NCI-H446 treated with DMSO at 0.1 percent for 48 hours (cell line): ENCODE measurements at regions not wholly inside any gene's neighbourhood (a gene's known extent, or its start where the extent isn't known, plus 50 kb on each side); places are given as distances from the start of the nearest gene placed in this dataset.
"Not testable (repeated sequence)": the region's sequence is repeated elsewhere in the genome, so short reads cannot be mapped to it uniquely, and the experiment has no call there.

ENCODE experiments used
- DNase-seq: peaks from one replicate; lab custom pipeline; 2025; lab: John Stamatoyannopoulos, UW

DNA sequence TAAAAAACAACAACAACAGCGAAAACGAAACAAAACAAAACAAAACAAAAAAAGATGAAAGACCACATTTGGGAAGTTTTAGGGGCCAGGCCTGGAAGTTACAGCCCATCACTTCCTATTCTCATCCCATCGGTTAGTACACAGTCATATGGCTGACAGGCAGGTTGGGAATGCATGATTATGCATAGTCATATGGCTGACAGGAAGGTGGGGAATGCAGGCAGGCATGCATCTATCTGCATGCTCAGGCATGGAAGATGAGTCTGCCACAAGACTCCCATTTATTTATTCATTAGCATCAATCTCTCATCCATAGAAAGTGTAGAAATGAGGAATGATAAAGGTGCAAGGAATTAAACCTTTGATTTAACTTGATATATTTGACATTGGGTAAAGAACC, 325.3 kb upstream of the MEX3C start:
- no peak for DNase-seq

GRCh38 chr18:51523671-51524070, 326.2 kb upstream of the MEX3C start:
- no peak for DNase-seq

DNA sequence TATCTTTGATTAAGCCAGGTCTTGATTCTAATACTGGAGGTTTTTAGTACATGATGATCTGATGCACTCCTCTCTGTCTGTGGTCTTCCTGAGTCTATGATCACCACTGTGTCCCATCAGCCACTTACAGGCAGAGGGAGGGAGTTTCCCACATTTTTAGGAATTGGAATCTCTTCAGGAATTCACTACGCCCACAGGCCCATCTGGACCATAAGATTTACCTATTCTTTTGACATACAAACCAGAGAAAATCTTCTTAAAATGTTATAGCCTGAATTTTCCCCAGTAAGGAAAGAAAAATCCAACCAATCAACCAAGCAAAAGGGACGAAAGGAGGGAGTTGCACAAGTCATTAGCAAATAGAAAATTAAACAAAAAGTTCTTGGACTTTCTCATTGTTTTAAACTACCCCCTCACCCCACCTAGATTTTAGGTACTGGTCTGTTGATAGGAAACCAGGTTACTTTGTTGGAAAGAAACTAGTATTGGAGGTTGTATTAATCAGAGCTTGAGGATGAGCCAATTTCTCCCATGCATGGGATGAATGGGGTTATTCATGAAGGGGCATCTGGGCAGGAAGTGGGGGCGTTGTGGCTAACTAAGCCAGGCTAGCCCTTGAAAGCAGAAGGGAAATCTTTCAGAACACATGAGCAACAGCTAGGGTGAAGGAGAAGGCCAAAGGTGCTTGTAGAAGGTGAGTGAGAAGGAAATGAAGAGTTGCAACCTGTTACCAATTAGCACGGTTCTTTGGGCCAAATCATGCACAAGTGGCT, 328.2 kb upstream of the MEX3C start:
- no peak for DNase-seq

DNA sequence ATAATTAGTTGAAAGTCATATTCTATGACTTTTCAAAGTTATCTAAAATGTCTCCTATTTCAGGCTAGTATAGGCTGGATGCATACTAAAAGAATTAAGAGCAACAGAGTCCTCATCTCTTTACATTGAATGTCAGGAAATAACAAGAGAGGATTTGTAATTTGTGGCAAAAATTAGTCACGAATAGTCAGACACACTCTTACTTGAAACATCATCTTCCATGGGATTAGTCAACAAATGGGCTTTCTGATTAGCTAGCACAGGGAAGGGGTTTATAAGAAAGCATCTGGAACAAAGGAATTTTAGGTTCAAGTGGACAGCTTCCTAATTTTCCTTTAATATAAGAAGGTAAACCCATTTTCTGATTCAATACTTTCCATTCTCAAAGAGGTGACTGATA, 330.3 kb upstream of the MEX3C start:
- DNase-seq: no peak

DNA sequence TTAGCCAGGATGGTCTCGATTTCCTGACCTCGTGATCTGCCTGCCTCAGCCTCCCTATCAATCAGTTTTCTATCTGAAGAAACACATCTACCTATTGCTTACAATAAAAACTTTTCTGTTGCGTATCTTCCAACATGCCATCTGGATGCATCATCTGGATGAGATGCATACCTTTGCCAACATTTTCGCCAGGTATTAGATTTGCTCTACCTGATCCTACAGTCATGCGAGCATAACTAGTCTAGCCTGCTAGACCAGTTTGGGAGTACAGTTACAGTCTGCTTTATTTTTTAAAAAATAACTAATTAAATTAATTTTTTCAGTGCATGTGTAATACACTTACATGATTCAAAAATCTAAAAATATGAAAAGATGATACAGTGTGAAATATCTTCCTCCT, 334.0 kb upstream of the MEX3C start:
- no peak for DNase-seq

GRCh38 chr18:51537487-51537886, 340.0 kb upstream of the MEX3C start:
- DNase-seq: peak; percentile 44

DNA sequence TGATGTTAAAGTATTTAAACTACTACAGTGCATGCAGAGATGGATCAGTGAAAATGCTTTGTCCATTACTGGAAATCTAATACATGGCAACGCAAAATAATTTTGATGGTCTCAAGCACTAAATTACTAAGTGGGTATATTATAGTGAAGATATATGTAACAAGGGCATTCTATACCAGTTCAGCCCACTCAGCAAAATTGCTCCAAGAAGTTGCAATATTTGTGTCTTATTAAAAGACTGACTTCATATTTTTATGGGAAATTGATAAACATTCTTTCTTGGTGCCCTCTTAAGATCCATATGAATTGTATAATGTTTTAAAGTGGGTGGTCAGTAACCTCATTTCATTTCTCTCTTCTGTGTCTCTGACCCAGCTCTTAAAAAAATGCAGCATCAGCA, 343.1 kb upstream of the MEX3C start:
- no peak for DNase-seq

DNA sequence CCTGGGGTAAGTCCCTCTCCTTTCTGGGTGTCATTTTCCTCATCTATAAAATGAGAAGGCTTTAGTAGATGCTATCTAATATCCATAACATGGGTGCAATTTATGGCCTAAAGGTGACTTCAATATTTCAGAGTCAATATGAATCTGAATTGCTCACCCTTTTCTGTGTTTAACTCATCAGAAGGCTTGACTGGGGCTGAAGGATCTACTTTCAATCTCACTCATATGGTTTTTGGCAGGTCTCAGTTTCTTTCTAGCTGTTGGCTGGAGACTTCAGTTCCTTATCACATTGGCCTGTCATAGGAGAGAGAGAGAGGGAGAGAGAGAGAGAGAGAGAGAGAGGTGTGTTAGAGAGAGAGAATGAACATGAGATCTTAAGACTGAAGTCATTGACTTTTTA, 343.7 kb upstream of the MEX3C start:
- no peak for DNase-seq

GRCh38 chr18:51543658-51544155, 346.2 kb upstream of the MEX3C start:
- no peak for DNase-seq

DNA sequence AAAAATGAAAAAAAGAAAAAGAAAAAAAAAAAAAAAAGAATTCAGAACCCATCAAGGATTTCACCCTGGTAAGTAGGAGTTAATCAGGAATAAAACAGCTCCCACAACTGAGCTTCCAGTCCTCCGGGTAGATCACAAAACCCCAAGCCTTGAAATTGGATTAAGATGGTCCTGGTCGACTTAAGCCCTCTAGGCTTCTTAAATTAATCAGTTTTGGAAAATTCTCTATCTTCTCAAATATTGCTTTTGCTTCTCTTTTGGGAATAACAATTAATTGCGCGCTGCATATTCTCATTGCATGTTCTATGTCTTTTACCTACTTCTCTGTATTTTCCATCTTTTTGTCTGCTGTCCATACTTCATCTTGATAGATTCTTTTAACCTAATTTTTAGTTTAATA, 348.0 kb upstream of the MEX3C start:
- DNase-seq: no peak

- DNase-seq: no peak
These were observed 361.9 kb upstream of the MEX3C start for GRCh38 chr18:51559198-51559901.

- no peak for DNase-seq
These were observed 362.4 kb upstream of the MEX3C start for GRCh38 chr18:51559902-51560287.

DNA sequence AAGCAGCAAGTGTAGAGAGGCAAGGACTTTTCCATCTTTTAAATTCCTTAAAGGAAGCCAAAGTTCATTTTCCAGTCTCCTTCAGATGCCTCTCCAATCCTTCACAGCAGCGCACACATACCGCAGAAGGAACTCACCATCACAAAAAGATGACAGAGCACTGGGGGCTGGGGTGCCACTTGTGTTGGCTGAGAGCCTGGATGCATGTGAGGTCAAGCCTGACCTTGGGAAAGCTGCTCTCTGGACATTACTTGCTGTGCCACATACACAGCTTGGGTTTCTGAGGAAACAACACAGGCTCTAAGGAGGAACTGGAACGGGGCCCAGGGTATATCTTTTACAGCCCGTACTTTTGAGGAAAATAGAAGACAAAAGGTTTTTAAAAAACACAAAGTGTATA, 364.3 kb upstream of the MEX3C start:
- no peak for DNase-seq

DNA sequence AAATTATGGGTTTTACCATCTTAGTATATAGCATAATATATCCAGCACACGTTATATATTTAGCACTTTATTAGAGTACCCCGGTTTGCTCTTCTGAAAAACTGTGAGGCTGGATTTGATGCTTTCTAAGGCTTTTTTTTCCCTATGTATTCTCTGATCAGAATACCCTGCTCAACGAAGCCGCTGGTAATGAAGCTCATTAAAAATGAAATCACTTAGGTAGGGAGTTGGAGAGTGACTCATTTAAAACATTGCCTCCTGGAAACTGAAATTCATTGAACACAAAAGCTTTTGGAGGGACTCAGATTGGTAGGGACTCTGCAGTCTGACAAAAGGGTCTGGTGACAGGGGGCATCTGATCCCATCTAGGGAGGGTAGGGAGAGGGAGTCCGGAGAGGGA, 365.4 kb upstream of the MEX3C start:
- DNase-seq: no peak

DNA sequence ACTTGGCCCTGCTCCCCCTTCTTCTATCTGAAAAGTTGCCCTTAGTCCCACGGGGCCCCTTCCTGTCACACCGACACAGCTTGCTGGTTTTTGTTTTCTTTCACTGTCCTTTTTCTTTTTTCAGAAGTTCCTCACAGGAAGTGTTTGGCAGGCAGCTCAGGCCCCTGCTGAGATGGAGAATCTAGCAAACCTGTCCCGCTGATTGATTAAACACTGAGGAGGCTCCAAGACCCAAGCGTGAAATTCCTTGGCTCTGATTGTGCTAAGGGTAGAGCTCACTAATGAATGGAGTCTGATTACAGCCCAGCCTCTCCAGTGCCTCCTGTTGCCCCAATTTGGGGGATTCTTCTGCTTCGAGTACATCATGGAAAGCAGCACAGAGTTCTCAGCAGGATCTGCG, 365.9 kb upstream of the MEX3C start:
- peak; percentile 73 for DNase-seq

DNA sequence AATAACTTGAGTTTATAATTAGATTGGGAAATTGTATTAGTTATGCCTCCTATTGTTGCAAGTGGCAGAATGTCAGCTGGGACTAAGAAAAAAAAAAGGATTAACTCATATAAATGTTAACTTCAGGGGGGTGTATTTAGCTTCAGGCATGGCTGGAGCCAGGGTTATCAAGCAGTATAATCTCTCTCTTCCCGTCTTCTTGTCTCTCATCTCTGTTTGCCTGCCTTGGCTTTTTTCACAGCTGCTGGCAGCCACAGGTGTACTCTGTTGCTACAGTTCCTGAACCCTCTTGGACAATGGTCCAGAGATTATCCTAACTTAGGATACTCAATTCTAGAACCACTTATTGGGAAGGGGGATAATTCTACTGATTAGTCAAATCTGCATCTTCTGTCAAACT, 370.7 kb upstream of the MEX3C start:
- no peak for DNase-seq

DNA sequence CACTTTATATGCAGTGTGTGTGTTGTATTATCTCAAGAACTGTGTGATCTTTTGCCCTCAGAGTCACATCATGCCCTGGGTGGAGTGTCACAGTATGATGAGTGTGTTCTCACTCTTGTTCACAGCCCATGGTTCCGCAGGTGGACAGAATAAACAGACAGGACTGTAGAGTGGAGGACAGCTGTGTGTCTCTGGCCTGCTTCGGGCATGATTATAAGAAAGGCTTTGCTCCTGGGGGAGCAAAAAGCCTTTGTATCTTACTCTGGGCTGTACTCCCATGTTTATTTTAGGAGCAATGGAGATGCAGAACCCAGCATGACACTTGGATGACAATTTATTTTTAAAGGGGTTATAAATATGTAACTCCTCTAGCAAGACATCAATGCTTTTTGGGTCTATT, 371.7 kb upstream of the MEX3C start:
- no peak for DNase-seq

GRCh38 chr18:51569561-51569960, 372.1 kb upstream of the MEX3C start:
- no peak for DNase-seq

GRCh38 chr18:51570071-51570470, 372.6 kb upstream of the MEX3C start:
- not testable (repeated sequence) for DNase-seq

DNA sequence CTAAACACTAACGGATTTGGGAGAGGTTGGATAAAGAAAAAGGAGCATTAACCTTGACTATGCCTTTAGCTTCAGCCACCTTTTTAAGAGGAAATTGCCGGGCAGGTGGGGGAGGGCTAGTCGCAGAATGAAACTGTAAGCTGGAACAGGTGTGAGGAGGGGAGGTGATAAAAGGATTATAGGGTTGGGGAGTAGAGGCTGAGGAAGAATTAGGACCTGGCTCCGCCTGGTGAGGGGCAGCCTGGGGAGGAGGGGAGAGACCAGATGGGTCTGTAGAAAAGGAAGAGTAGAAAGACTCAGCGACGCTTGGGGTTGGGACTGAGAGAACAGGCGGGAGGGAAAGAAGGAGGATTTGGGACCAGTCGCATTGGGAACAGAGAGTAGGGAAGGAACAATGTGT, 376.4 kb upstream of the MEX3C start:
- DNase-seq: not testable (repeated sequence)

- no peak for DNase-seq
These were observed 377.7 kb upstream of the MEX3C start for GRCh38 chr18:51575171-51575570.

DNA sequence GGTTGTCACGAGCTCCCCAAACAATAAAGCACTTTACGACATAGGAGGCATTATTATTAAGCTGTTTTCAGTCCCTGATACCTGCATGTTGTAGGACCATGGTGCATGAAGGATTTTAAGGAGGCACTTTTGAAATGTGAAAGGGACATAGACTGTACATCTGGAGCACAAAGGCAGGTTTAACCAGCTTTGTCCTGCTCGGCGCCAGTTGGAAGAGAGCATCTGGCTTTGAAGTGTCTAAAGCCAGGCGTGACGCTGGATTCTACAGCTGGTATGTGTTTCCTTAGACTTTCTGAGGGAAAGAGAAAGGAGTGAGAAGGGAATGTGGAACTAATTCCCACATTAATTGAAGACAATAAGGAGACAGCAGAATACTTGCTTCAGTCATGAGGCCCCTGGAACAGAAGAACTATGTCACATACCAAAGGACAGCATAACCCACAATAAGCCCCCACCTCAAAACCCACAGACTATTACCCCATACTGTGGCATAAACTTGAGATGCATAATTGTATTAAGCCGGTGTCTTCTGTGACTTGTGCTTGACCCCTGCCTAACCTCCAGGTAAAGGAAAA, 381.0 kb upstream of the MEX3C start:
- DNase-seq: no peak

GRCh38 chr18:51580580-51580979, 383.1 kb upstream of the MEX3C start:
- no peak for DNase-seq
